ENCODE measurements at regions not wholly inside any gene's neighbourhood (a gene's known extent, or its start where the extent isn't known, plus 50 kb on each side); places are given as distances from the start of the nearest gene placed in this dataset.

GRCh38 chr2:7987992-7988391 is 693.9 kb upstream of the ID2 start:
- DNase-seq (ENCODE audit: low read depth) = peak; percentile 15
- TF ChIP-seq CTCF (IDR thresholded peaks at IDR 0.05; ENCODE audit: control insufficient read depth, extremely low read depth, insufficient read depth) = no peak
- H3K4me3 ChIP-seq (ENCODE audit: low read depth, low read length) = no peak overlapping the region

GRCh38 chr2:7988440-7988839 is 693.4 kb upstream of the ID2 start:
- no peak overlapping the region for H3K4me3 ChIP-seq (ENCODE audit: low read depth, low read length)
- no peak for TF ChIP-seq CTCF (IDR thresholded peaks at IDR 0.05; ENCODE audit: control insufficient read depth, extremely low read depth, insufficient read depth)
- no peak for DNase-seq (ENCODE audit: low read depth)

GRCh38 chr2:7989823-7990222 is 692.0 kb upstream of the ID2 start:
- no peak overlapping the region for H3K4me3 ChIP-seq (ENCODE audit: low read depth, low read length)
- TF ChIP-seq CTCF (IDR thresholded peaks at IDR 0.05; ENCODE audit: control insufficient read depth, extremely low read depth, insufficient read depth) = no peak
- DNase-seq (ENCODE audit: low read depth) = no peak

GRCh38 chr2:7992612-7993602 is 688.9 kb upstream of the ID2 start:
- DNase-seq (ENCODE audit: low read depth) = no peak
- no peak for TF ChIP-seq CTCF (IDR thresholded peaks at IDR 0.05; ENCODE audit: control insufficient read depth, extremely low read depth, insufficient read depth)
- no peak overlapping the region for H3K4me3 ChIP-seq (ENCODE audit: low read depth, low read length)

GRCh38 chr2:7994397-7994951 is 687.4 kb upstream of the ID2 start:
- TF ChIP-seq CTCF (IDR thresholded peaks at IDR 0.05; ENCODE audit: control insufficient read depth, extremely low read depth, insufficient read depth) = no peak
- H3K4me3 ChIP-seq (ENCODE audit: low read depth, low read length) = no peak overlapping the region
- DNase-seq (ENCODE audit: low read depth) = no peak

GRCh38 chr2:7997279-7997678 is 684.6 kb upstream of the ID2 start:
- TF ChIP-seq CTCF (IDR thresholded peaks at IDR 0.05; ENCODE audit: control insufficient read depth, extremely low read depth, insufficient read depth) = no peak
- no peak for DNase-seq (ENCODE audit: low read depth)
- no peak overlapping the region for H3K4me3 ChIP-seq (ENCODE audit: low read depth, low read length)
